WTC11 (cell line): ENCODE measurements at regions not wholly inside any gene's neighbourhood (a gene's known extent, or its start where the extent isn't known, plus 50 kb on each side); places are given as distances from the start of the nearest gene placed in this dataset.
A peak's percentile ranks its signal among the peaks of the same experiment; 100 is the strongest.

Source experiments
- ATAC-seq: fragments of 200-7000 bp; cut with Tn5 transposase; 2 replicates; pipeline ENCODE4 v1.10.0; 2021; ENCODE audit warnings: mild to moderate bottlenecking, moderate library complexity
- CTCF ChIA-PET: fragments of 300-600 bp; sonication (Branson Sonifier 250); formaldehyde crosslinking; loops from one replicate; lab custom pipeline; 2021; ENCODE audit warnings: antibody characterized with exemption; lab: Charles Lee
- POLR2A ChIA-PET: fragments of 350-600 bp; sonication (Branson Sonifier 250); formaldehyde crosslinking; loops from one replicate; lab custom pipeline; 2021; ENCODE audit warnings: antibody characterized with exemption; lab: Charles Lee
- DNase-seq: peaks from one replicate; pipeline ENCODE4 v3.0.0; 2021; ENCODE audit warnings: low spot score
- H3K27ac Mint-ChIP-seq: 2 replicates; pipeline ENCODE4 v1.8.0; 2021; ENCODE audit warnings: mixed read lengths
- H3K27me3 Mint-ChIP-seq: 2 replicates; pipeline ENCODE4 v1.8.0; 2021; ENCODE audit warnings: low read depth, mild to moderate bottlenecking, moderate library complexity, mixed read lengths
- H3K36me3 Mint-ChIP-seq: 2 replicates; pipeline ENCODE4 v1.8.0; 2021; ENCODE audit warnings: mixed read lengths
- H3K4me1 Mint-ChIP-seq: 2 replicates; pipeline ENCODE4 v1.8.0; 2022; ENCODE audit warnings: mixed read lengths
- H3K4me3 Mint-ChIP-seq: 2 replicates; pipeline ENCODE4 v1.8.0; 2021; ENCODE audit warnings: mild to moderate bottlenecking, moderate library complexity, mixed read lengths
- H3K9me3 Mint-ChIP-seq: 2 replicates; pipeline ENCODE4 v1.8.0; 2021; ENCODE audit warnings: mixed read lengths
- CREB1 ChIP-seq: sonication (generic); formaldehyde crosslinking; IDR thresholded peaks from 2 replicates; pipeline ENCODE4 v1.8.0; 2023; ENCODE audit warnings: mild to moderate bottlenecking, missing genetic modification reagents
- CTCF ChIP-seq: fragments of 200-600 bp; IDR thresholded peaks from 2 replicates; pipeline ENCODE4 v1.8.0; 2022; ENCODE audit warnings: antibody characterized with exemption
- JUN ChIP-seq: sonication (generic); formaldehyde crosslinking; IDR thresholded peaks from 2 replicates; pipeline ENCODE4 v1.8.0; 2023; ENCODE audit warnings: mild to moderate bottlenecking, missing genetic modification reagents
- OVOL2 ChIP-seq: fragments of 250-450 bp; sonication (Bioruptor Pico); IDR thresholded peaks from 2 replicates; pipeline ENCODE4 v1.9.0; 2021; ENCODE audit warnings: mild to moderate bottlenecking, borderline replicate concordance
- RELA ChIP-seq: sonication (generic); formaldehyde crosslinking; IDR thresholded peaks from 2 replicates; pipeline ENCODE4 v1.8.1; 2022; ENCODE audit warnings: missing genetic modification reagents, mild to moderate bottlenecking, borderline replicate concordance
- TCF7 ChIP-seq: sonication (generic); formaldehyde crosslinking; IDR thresholded peaks from 2 replicates; pipeline ENCODE4 v1.8.0; 2022; ENCODE audit warnings: mild to moderate bottlenecking, low read depth, missing genetic modification reagents, moderate library complexity
- ZBTB21 ChIP-seq: sonication (generic); formaldehyde crosslinking; IDR thresholded peaks from 2 replicates; pipeline ENCODE4 v1.8.1; 2023; ENCODE audit warnings: mild to moderate bottlenecking, missing genetic modification reagents, borderline replicate concordance
- ZNF263 ChIP-seq: sonication (generic); formaldehyde crosslinking; IDR thresholded peaks from 2 replicates; pipeline ENCODE4 v1.8.1; 2022; ENCODE audit warnings: low read depth, mild to moderate bottlenecking, moderate library complexity, missing genetic modification reagents
- ZNF396 ChIP-seq: fragments of 250-450 bp; sonication (Bioruptor Pico); IDR thresholded peaks from 2 replicates; pipeline ENCODE4 v1.8.0; 2021; ENCODE audit warnings: mild to moderate bottlenecking, moderate library complexity, borderline replicate concordance
- TF ChIP-seq, protein P1 (sequence below): sonication (generic); formaldehyde crosslinking; conservative IDR thresholded peaks from 2 replicates; pipeline ENCODE4 v1.8.1; 2023; ENCODE audit warnings: mild to moderate bottlenecking, low read depth, missing genetic modification reagents, moderate library complexity
- TF ChIP-seq, protein P2 (sequence below): sonication (generic); formaldehyde crosslinking; IDR thresholded peaks from 2 replicates; pipeline ENCODE4 v1.8.0; 2022; ENCODE audit warnings: mild to moderate bottlenecking, missing genetic modification reagents
- TF ChIP-seq, protein P3 (sequence below): sonication (generic); formaldehyde crosslinking; IDR thresholded peaks from 2 replicates; pipeline ENCODE4 v1.8.0; 2022; ENCODE audit warnings: mild to moderate bottlenecking, missing genetic modification reagents
- TF ChIP-seq, protein P4 (sequence below): sonication (generic); formaldehyde crosslinking; IDR thresholded peaks from 2 replicates; pipeline ENCODE4 v1.8.1; 2022; ENCODE audit warnings: mild to moderate bottlenecking, missing genetic modification reagents, moderate library complexity, borderline replicate concordance

- Mint-ChIP-seq H3K9me3 (no peaks in the 10 kb centered on the region), H3K36me3 (no peaks in the 10 kb centered on the region), H3K27me3 (no peaks in the 10 kb centered on the region; the same call in 1 of the 2 replicates), H3K4me3 (no peak overlapping the region), H3K27ac (no peak overlapping the region), H3K4me1 (no peaks in the 10 kb centered on the region)
- DNase-seq (no peak), ATAC-seq (no peak)
- ChIA-PET CTCF (interaction anchor here (0.6 to 2.9 kb wide), 5 partner anchors 19 to 454 kb away, joined by 3 to 13 read pairs (median 3); partner anchors contain the start of gene IGFBP5), POLR2A (interaction anchor here (0.6 kb wide), 1 partner anchor 26 kb away, joined by 4 read pairs; no protein-coding TSS in a partner anchor)
- TF ChIP-seq, protein P1, sequence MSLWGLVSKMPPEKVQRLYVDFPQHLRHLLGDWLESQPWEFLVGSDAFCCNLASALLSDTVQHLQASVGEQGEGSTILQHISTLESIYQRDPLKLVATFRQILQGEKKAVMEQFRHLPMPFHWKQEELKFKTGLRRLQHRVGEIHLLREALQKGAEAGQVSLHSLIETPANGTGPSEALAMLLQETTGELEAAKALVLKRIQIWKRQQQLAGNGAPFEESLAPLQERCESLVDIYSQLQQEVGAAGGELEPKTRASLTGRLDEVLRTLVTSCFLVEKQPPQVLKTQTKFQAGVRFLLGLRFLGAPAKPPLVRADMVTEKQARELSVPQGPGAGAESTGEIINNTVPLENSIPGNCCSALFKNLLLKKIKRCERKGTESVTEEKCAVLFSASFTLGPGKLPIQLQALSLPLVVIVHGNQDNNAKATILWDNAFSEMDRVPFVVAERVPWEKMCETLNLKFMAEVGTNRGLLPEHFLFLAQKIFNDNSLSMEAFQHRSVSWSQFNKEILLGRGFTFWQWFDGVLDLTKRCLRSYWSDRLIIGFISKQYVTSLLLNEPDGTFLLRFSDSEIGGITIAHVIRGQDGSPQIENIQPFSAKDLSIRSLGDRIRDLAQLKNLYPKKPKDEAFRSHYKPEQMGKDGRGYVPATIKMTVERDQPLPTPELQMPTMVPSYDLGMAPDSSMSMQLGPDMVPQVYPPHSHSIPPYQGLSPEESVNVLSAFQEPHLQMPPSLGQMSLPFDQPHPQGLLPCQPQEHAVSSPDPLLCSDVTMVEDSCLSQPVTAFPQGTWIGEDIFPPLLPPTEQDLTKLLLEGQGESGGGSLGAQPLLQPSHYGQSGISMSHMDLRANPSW (CRISPR knock-in tag) = no peak
- TF ChIP-seq, protein P2, sequence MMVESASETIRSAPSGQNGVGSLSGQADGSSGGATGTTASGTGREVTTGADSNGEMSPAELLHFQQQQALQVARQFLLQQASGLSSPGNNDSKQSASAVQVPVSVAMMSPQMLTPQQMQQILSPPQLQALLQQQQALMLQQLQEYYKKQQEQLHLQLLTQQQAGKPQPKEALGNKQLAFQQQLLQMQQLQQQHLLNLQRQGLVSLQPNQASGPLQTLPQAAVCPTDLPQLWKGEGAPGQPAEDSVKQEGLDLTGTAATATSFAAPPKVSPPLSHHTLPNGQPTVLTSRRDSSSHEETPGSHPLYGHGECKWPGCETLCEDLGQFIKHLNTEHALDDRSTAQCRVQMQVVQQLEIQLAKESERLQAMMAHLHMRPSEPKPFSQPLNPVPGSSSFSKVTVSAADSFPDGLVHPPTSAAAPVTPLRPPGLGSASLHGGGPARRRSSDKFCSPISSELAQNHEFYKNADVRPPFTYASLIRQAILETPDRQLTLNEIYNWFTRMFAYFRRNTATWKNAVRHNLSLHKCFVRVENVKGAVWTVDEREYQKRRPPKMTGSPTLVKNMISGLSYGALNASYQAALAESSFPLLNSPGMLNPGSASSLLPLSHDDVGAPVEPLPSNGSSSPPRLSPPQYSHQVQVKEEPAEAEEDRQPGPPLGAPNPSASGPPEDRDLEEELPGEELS (CRISPR knock-in tag) = no peak
- no peak for TF ChIP-seq JUN (CRISPR knock-in tag)
- TF ChIP-seq, protein P3, sequence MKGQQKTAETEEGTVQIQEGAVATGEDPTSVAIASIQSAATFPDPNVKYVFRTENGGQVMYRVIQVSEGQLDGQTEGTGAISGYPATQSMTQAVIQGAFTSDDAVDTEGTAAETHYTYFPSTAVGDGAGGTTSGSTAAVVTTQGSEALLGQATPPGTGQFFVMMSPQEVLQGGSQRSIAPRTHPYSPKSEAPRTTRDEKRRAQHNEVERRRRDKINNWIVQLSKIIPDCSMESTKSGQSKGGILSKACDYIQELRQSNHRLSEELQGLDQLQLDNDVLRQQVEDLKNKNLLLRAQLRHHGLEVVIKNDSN (CRISPR knock-in tag) = no peak
These were observed 288.0 kb upstream of the TNP1 start for GRCh38 chr2:217147818-217148217.

DNA sequence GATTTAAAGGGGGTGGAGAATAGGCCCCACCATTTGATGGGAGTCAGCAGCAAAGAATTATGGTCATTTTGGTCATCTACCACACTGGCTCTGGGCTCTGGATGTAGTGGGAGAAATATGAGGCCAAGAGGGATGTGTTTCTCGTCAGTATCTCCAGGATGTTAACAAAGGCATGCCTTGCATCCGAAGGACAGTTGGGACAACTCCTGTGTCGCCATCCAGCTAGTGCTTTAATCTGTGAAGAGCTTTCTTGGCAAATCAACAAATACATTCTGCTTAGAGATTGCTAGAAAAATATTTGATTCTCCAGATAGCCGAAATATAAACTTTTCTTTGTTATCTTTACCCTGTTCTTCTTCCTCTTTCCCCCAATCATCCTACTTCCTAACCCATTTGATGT is 287.1 kb upstream of the TNP1 start:
- no peak overlapping the region for H3K4me3 Mint-ChIP-seq
- no peaks in the 10 kb centered on the region for H3K4me1 Mint-ChIP-seq
- DNase-seq (no peak), ATAC-seq (no peak)
- ChIA-PET POLR2A (no interaction called here), CTCF (interaction anchor here (0.6 to 2.9 kb wide), 4 partner anchors 20 to 453 kb away, joined by 3 to 13 read pairs (median 3); no protein-coding TSS in a partner anchor)
- H3K36me3 Mint-ChIP-seq = peaks cover 4% of the 10 kb centered on the region
- H3K9me3 Mint-ChIP-seq = peaks cover 7% of the 10 kb centered on the region; the same call in 1 of the 2 replicates
- H3K27me3 Mint-ChIP-seq = no peaks in the 10 kb centered on the region; the same call in 1 of the 2 replicates
- no peak for TF ChIP-seq TCF7 (CRISPR knock-in tag)
- no peak for TF ChIP-seq ZNF396 (CRISPR knock-in tag)
- TF ChIP-seq RELA (CRISPR knock-in tag) = no peak
- H3K27ac Mint-ChIP-seq = no peak overlapping the region

DNA sequence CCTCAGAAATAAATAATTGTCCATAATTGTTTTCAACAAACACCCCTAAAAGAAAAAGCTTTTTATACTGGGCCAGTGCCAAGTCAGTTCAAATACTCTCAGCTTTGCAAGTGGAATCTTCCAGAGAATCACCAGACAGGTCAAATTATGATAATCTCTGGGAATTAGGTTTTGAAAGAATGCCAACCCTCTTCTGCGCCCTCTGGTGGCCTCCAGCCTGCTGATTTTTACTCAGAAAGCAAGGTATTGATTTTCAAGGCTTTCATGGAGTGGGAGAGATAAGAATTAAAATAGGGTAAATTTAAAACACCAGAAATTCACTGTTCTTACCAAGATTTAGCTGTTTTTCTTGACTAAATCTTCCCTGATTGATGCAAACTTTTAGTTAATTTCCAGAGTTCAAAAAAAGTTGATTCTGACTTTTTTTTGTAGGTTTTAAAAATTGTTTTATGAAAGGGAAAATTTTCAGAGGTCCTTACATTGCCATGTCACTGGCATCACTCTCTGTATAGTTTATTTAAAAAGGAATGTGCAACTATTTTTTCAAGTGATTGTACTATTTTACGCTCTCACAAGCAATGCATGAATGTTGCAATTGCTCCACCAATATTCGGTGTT is 282.9 kb upstream of the TNP1 start:
- POLR2A ChIA-PET = no interaction called here
- Mint-ChIP-seq H3K36me3 (peaks cover 24% of the 10 kb centered on the region), H3K9me3 (peaks cover 38% of the 10 kb centered on the region), H3K27ac (no peak overlapping the region), H3K4me3 (no peak overlapping the region), H3K4me1 (no peaks in the 10 kb centered on the region), H3K27me3 (no peaks in the 10 kb centered on the region; the same call in 1 of the 2 replicates)
- DNase-seq = peak; percentile 69
- CTCF ChIA-PET = interaction anchor here (0.5 to 1.3 kb wide), 4 partner anchors 18 to 444 kb away, joined by 3 to 5 read pairs (median 4); no protein-coding TSS in a partner anchor
- peak; percentile 67 for TF ChIP-seq CTCF
- TF ChIP-seq OVOL2 = no peak
- no peak for TF ChIP-seq ZNF263 (CRISPR knock-in tag)
- TF ChIP-seq ZBTB21 = no peak
- TF ChIP-seq, protein P4, sequence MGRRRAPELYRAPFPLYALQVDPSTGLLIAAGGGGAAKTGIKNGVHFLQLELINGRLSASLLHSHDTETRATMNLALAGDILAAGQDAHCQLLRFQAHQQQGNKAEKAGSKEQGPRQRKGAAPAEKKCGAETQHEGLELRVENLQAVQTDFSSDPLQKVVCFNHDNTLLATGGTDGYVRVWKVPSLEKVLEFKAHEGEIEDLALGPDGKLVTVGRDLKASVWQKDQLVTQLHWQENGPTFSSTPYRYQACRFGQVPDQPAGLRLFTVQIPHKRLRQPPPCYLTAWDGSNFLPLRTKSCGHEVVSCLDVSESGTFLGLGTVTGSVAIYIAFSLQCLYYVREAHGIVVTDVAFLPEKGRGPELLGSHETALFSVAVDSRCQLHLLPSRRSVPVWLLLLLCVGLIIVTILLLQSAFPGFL (CRISPR knock-in tag) = no peak
- TF ChIP-seq CREB1 (CRISPR knock-in tag) = no peak
- no peak for ATAC-seq
